ENCODE measurements at regions not wholly inside any gene's neighbourhood (a gene's known extent, or its start where the extent isn't known, plus 50 kb on each side); places are given as distances from the start of the nearest gene placed in this dataset.
"Not testable (repeated sequence)": the region's sequence is repeated elsewhere in the genome, so short reads cannot be mapped to it uniquely, and the experiment has no call there.

DNA sequence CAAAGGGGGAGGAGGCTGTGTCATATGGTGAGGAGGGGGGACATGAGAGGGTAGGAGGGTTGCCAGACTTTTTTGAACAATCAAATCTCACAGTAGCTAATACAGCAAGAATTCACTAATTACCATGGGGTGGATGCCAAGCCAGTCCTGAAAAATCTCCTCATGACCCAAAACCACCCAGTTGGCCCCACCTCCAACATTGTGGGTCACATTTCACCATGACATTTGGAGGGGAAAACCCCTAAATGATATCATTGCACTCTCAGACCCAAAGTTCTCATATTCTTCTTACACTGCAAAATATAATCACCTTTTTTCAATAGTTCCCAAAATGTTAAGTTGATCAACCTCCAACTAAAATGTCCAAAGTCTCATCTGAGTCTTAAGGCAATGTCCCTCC, 666.3 kb downstream of the TMEM121 start:
- not testable (repeated sequence) for TF ChIP-seq POLR2A (IDR thresholded peaks at IDR 0.05; ENCODE audit: control extremely low read depth in 1 of 2, low read depth in 2 of 2, low read length in 2 of 2); YY1 (IDR thresholded peaks at IDR 0.05; ENCODE audit: low read depth, low read length); KDM5A (IDR thresholded peaks at IDR 0.05; ENCODE audit: low read length); JUND (IDR thresholded peaks at IDR 0.05; ENCODE audit: low read length); ZNF274 (IDR thresholded peaks at IDR 0.05; ENCODE audit: borderline replicate concordance, extremely low read depth, low read length); POLR2AphosphoS5 (IDR thresholded peaks at IDR 0.05; ENCODE audit: low read depth, low read length); EP300 (IDR thresholded peaks at IDR 0.05; ENCODE audit: borderline replicate concordance in 1 of 2, low read depth in 2 of 2, low read length in 2 of 2); CEBPB (IDR thresholded peaks at IDR 0.05; ENCODE audit: low read depth, low read length); RAD21 (IDR thresholded peaks at IDR 0.05 in 1 of 2, conservative IDR thresholded peaks at IDR 0.05 in 1 of 2; ENCODE audit: low read depth in 2 of 2, low read length in 2 of 2)
- TF ChIP-seq, protein P1, sequence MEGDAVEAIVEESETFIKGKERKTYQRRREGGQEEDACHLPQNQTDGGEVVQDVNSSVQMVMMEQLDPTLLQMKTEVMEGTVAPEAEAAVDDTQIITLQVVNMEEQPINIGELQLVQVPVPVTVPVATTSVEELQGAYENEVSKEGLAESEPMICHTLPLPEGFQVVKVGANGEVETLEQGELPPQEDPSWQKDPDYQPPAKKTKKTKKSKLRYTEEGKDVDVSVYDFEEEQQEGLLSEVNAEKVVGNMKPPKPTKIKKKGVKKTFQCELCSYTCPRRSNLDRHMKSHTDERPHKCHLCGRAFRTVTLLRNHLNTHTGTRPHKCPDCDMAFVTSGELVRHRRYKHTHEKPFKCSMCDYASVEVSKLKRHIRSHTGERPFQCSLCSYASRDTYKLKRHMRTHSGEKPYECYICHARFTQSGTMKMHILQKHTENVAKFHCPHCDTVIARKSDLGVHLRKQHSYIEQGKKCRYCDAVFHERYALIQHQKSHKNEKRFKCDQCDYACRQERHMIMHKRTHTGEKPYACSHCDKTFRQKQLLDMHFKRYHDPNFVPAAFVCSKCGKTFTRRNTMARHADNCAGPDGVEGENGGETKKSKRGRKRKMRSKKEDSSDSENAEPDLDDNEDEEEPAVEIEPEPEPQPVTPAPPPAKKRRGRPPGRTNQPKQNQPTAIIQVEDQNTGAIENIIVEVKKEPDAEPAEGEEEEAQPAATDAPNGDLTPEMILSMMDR (IDR thresholded peaks at IDR 0.05; ENCODE audit: control extremely low read depth in 1 of 3, insufficient read depth in 1 of 3, low read depth in 1 of 3, low read length in 3 of 3), result not testable (repeated sequence)

Measured in H1 (cell line).